ENCODE measurements at regions not wholly inside any gene's neighbourhood (a gene's known extent, or its start where the extent isn't known, plus 50 kb on each side); places are given as distances from the start of the nearest gene placed in this dataset.

GRCh38 chr6:150799276-150799805 is 66.2 kb upstream of the MTHFD1L start:
- Histone ChIP-seq H3K9ac (ENCODE audit: low read length in 2 of 2) (no peak overlapping the region), H3K27me3 (ENCODE audit: control insufficient read depth in 1 of 2, insufficient read depth in 2 of 2, low read length in 2 of 2) (no peaks in the 10 kb centered on the region), H3K27ac (ENCODE audit: low read length) (no peak overlapping the region), H3K4me3 (ENCODE audit: low read length in 2 of 2) (no peak overlapping the region), H3K36me3 (ENCODE audit: control insufficient read depth in 2 of 2, insufficient read depth in 2 of 2, low read length in 2 of 2) (no peaks in the 10 kb centered on the region), H3K9me3 (ENCODE audit: control insufficient read depth in 2 of 2, low read length in 2 of 2) (no peaks in the 10 kb centered on the region), H3K4me1 (ENCODE audit: control insufficient read depth, insufficient read depth, low read length) (no peaks in the 10 kb centered on the region)

- Histone ChIP-seq H3K36me3 (ENCODE audit: control insufficient read depth in 2 of 2, insufficient read depth in 2 of 2, low read length in 2 of 2) (no peaks in the 10 kb centered on the region), H3K27me3 (ENCODE audit: control insufficient read depth in 1 of 2, insufficient read depth in 2 of 2, low read length in 2 of 2) (no peaks in the 10 kb centered on the region), H3K9me3 (ENCODE audit: control insufficient read depth in 2 of 2, low read length in 2 of 2) (no peaks in the 10 kb centered on the region), H3K4me1 (ENCODE audit: control insufficient read depth, insufficient read depth, low read length) (no peaks in the 10 kb centered on the region), H3K27ac (ENCODE audit: low read length) (no peak overlapping the region), H3K9ac (ENCODE audit: low read length in 2 of 2) (no peak overlapping the region), H3K4me3 (ENCODE audit: low read length in 2 of 2) (no peak overlapping the region)
Observed at GRCh38 chr6:150800674-150801314, 64.7 kb upstream of the MTHFD1L start.

GRCh38 chr6:150806790-150807189 is 58.7 kb upstream of the MTHFD1L start:
- H3K4me1 ChIP-seq (ENCODE audit: control insufficient read depth, insufficient read depth, low read length): no peaks in the 10 kb centered on the region
- no peaks in the 10 kb centered on the region for H3K9me3 ChIP-seq (ENCODE audit: control insufficient read depth in 2 of 2, low read length in 2 of 2)
- H3K36me3 ChIP-seq (ENCODE audit: control insufficient read depth in 2 of 2, insufficient read depth in 2 of 2, low read length in 2 of 2): no peaks in the 10 kb centered on the region
- H3K27ac ChIP-seq (ENCODE audit: low read length): no peak overlapping the region
- H3K4me3 ChIP-seq (ENCODE audit: low read length in 2 of 2): no peak overlapping the region
- H3K27me3 ChIP-seq (ENCODE audit: control insufficient read depth in 1 of 2, insufficient read depth in 2 of 2, low read length in 2 of 2): peaks cover 0 to under 1% of the 10 kb centered on the region in 2 donors
- no peak overlapping the region for H3K9ac ChIP-seq (ENCODE audit: low read length in 2 of 2)

GRCh38 chr6:150813319-150813992 is 52.0 kb upstream of the MTHFD1L start:
- no peak overlapping the region for H3K27ac ChIP-seq (ENCODE audit: low read length)

GRCh38 chr6:150813993-150814359 is 51.5 kb upstream of the MTHFD1L start:
- Histone ChIP-seq H3K27me3 (ENCODE audit: control insufficient read depth in 1 of 2, insufficient read depth in 2 of 2, low read length in 2 of 2) (peaks cover 0 to 2% of the 10 kb centered on the region in 2 donors), H3K27ac (ENCODE audit: low read length) (no peak overlapping the region), H3K9ac (ENCODE audit: low read length in 2 of 2) (no peak overlapping the region), H3K4me3 (ENCODE audit: low read length in 2 of 2) (no peak overlapping the region), H3K36me3 (ENCODE audit: control insufficient read depth in 2 of 2, insufficient read depth in 2 of 2, low read length in 2 of 2) (no peaks in the 10 kb centered on the region), H3K9me3 (ENCODE audit: control insufficient read depth in 2 of 2, low read length in 2 of 2) (no peaks in the 10 kb centered on the region), H3K4me1 (ENCODE audit: control insufficient read depth, insufficient read depth, low read length) (no peaks in the 10 kb centered on the region)

More at GRCh38 chr6:150813319-150813992, 52.0 kb upstream of the MTHFD1L start:
- Histone ChIP-seq H3K4me3 (ENCODE audit: low read length in 2 of 2) (no peak overlapping the region), H3K4me1 (ENCODE audit: control insufficient read depth, insufficient read depth, low read length) (no peaks in the 10 kb centered on the region), H3K9ac (ENCODE audit: low read length in 2 of 2) (no peak overlapping the region), H3K36me3 (ENCODE audit: control insufficient read depth in 2 of 2, insufficient read depth in 2 of 2, low read length in 2 of 2) (no peaks in the 10 kb centered on the region), H3K27me3 (ENCODE audit: control insufficient read depth in 1 of 2, insufficient read depth in 2 of 2, low read length in 2 of 2) (peaks cover 0 to 2% of the 10 kb centered on the region in 2 donors), H3K9me3 (ENCODE audit: control insufficient read depth in 2 of 2, low read length in 2 of 2) (no peaks in the 10 kb centered on the region)
